ENCODE measurements at regions not wholly inside any gene's neighbourhood (a gene's known extent, or its start where the extent isn't known, plus 50 kb on each side); places are given as distances from the start of the nearest gene placed in this dataset.

DNA sequence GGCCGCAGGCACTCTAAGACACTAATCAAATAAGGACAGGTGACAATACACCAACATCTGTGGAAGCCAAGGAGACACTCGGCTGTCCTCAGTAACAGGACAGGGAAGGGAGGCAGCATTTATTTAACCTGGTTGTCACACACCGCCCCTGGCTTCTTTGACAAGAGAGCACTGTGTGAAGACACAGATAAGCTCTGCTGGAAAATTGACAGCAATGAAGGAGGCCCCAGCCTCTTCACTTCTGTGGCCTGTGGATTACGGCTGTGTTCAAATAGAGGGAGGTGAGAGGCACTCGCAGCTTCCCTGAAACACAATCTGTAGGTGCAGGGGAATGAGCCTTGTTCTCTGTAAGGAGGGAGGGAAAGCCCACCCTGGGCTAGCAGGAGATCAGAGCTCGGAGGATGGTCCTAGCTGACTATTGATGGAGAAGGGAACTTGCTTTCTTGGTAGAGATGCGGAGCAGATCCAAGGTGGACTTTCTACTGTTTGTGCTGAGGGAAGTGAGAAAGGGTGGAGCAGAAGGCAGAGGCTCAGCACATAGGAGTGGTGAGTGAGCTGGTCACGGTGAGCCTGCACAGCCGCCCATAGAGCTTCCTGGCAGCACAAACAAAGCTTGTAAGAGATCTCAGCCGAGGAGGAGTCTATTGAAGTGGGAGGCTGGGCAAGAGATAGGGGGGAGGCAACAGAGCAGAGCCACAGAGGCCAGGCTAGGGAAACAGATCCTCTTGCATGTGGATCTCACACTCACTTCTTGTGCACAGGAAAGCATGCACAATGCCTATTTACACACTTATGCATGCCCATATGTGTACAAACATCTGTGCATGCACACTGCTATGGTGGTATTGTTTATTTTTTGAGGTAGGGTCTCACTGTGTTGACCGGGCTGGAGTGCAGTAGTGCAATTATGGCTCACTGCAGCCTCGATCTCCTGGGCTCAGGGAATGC is 114.6 kb upstream of the THY1 start:
- Histone ChIP-seq H3K4me3 (no peak overlapping the region), H3K36me3 (no peaks in the 10 kb centered on the region), H3K27ac (no peak overlapping the region), H3K9ac (no peak overlapping the region), H3K9me3 (replicated peaks in 1 of 11) (peaks cover 0 to 7% (median 0%) of the 10 kb centered on the region in 11 experiments; a peak in 3 of 22 replicates), H3K4me2 (no peak overlapping the region; a peak in 1 of 22 replicates), H3K27me3 (no peaks in the 10 kb centered on the region), H4K20me1 (no peaks in the 10 kb centered on the region), H3K4me1 (peaks cover 0 to 15% (median 0%) of the 10 kb centered on the region in 10 experiments; a peak in 5 of 20 replicates)
- no peak for TF ChIP-seq Cebpa-rat (IDR thresholded peaks at IDR 0.05)

DNA sequence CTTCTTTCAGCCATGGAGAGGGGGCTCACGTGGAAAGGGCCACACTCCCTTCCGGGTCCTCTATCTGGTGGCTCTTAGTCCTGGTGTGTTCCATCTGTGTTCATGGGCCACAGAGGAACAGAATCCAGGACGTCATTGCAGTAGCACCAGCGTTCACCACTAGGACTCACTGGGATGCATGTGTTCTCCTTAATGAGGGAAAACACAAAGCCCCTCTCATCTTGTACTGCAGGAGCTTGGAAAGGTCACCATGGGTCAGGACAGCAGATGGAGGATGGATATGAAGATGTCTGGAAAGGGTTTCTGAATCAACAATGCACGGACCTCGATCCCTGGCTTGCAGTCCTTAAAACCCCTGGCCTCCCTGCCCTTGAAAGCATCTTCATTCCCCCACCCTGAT is 113.8 kb upstream of the THY1 start:
- no peak overlapping the region for H3K27ac ChIP-seq
- H3K4me3 ChIP-seq = no peak overlapping the region
- no peak overlapping the region for H3K4me2 ChIP-seq
- TF ChIP-seq Cebpa-rat (IDR thresholded peaks at IDR 0.05) = no peak
- no peak overlapping the region for H3K9ac ChIP-seq
- H3K36me3 ChIP-seq = no peaks in the 10 kb centered on the region
- H3K9me3 ChIP-seq (replicated peaks in 1 of 11) = peaks cover 0 to 7% (median 0%) of the 10 kb centered on the region in 11 experiments; a peak in 3 of 22 replicates
- no peaks in the 10 kb centered on the region for H4K20me1 ChIP-seq
- H3K4me1 ChIP-seq = peaks cover 0 to 15% (median 0%) of the 10 kb centered on the region in 10 experiments; a peak in 5 of 20 replicates
- no peaks in the 10 kb centered on the region for H3K27me3 ChIP-seq

DNA sequence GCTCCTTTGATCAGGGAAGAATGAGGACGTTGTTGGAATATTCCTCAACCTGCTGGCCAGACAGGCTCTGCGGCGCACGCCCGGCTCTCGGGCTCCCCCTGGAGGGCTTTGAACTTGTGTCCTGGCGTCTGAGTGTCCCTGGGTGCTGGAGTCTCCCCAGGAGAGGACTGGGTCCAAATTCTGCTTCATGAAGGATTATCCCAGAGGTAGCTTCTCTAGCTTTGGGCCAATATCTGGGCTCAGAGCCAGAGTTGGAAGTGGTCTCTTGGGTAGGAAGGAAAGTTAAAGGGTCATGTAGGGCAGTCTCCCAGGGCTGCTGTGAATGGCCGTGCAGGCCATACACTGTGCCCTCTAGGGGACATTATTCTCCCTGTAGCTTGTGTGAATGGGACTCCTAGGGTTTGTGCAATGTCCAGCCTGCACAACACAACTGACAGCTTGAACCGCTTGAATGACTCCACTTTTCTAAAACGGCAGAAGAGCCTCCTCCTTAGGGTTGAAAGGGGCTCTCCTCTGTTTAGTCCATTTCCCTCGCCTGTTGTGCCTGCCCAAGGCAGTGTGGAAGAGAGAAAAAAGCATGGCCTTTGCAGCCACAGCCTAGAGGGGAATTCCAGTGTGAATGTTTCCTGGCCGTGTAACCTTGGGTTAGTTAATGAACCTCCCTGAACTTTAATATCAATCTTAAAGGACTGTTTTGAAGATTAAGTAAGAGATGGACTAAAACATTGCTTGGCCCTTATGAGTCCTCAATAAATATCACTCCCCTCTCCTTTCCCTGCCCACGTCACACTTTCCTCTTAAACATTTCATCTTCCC is 111.2 kb upstream of the THY1 start:
- no peak overlapping the region for H3K27ac ChIP-seq
- H3K9ac ChIP-seq = no peak overlapping the region
- H3K4me2 ChIP-seq = peak overlapping the region in 1 of 11 experiments; percentile 1; a peak in 1 of 22 replicates
- peaks cover 0 to 7% (median 0%) of the 10 kb centered on the region in 11 experiments; a peak in 3 of 22 replicates for H3K9me3 ChIP-seq (replicated peaks in 1 of 11)
- no peak for TF ChIP-seq Cebpa-rat (IDR thresholded peaks at IDR 0.05)
- peaks cover 0 to 16% (median 0%) of the 10 kb centered on the region in 10 experiments; a peak in 5 of 20 replicates for H3K4me1 ChIP-seq
- H3K27me3 ChIP-seq = no peaks in the 10 kb centered on the region
- H4K20me1 ChIP-seq = no peaks in the 10 kb centered on the region
- H3K36me3 ChIP-seq = no peaks in the 10 kb centered on the region
- no peak overlapping the region for H3K4me3 ChIP-seq

DNA sequence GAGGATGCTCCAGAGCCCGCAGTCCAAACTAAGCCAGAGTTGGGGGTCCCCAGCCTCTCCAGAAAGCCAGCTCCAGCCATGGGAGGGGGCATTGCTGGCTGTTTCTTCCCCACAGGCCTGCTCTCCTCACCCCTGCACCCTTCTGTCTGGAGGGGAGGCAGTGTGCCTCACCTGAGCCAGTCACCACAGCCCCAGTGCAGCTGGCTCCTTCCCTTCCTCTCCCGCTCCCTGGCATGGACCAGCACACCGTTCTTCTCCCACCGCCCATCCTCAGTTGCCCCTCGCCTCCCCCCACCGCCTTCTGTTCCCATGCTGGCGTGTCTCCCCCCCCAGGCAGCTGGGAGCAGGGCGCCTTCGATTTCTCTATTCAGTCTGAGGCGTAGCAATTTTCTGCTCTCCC is 110.5 kb upstream of the THY1 start:
- Histone ChIP-seq H3K4me2 (no peak overlapping the region), H3K9me3 (replicated peaks in 1 of 11) (peaks cover 0 to 7% (median 0%) of the 10 kb centered on the region in 11 experiments; a peak in 3 of 22 replicates), H3K27ac (no peak overlapping the region), H4K20me1 (no peaks in the 10 kb centered on the region), H3K4me1 (peaks cover 0 to 11% (median 0%) of the 10 kb centered on the region in 10 experiments; a peak in 4 of 20 replicates), H3K36me3 (no peaks in the 10 kb centered on the region), H3K27me3 (no peaks in the 10 kb centered on the region), H3K9ac (no peak overlapping the region), H3K4me3 (no peak overlapping the region)
- no peak for TF ChIP-seq Cebpa-rat (IDR thresholded peaks at IDR 0.05)

DNA sequence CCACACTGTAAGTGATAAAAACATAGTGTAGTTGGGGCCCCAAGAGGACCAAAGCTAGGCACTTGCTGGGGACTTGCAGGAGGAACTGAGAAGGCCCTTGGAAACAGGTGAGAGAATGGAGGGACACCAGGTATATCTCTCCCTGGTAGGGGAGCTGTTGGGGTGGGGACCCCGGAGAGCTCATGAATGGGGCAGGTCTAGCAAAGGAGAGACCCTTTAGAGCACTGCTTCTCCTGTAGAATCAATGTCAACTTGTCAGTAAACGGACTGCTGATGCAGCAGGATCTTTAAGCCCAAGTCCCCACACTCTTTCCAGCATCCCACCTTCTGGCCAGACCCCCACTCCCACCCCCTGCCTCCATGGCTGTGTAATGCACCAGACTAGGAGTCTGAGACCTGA is 109.6 kb upstream of the THY1 start:
- H4K20me1 ChIP-seq = no peaks in the 10 kb centered on the region
- H3K27me3 ChIP-seq = no peaks in the 10 kb centered on the region
- H3K9me3 ChIP-seq (replicated peaks in 1 of 11) = peaks cover 0 to 7% (median 0%) of the 10 kb centered on the region in 11 experiments; a peak in 3 of 22 replicates
- TF ChIP-seq Cebpa-rat (IDR thresholded peaks at IDR 0.05) = no peak
- no peak overlapping the region for H3K27ac ChIP-seq
- no peak overlapping the region for H3K4me3 ChIP-seq
- H3K36me3 ChIP-seq = no peaks in the 10 kb centered on the region
- H3K9ac ChIP-seq = no peak overlapping the region
- H3K4me2 ChIP-seq = no peak overlapping the region
- H3K4me1 ChIP-seq = peaks cover 0 to 11% (median 0%) of the 10 kb centered on the region in 10 experiments; a peak in 2 of 20 replicates

DNA sequence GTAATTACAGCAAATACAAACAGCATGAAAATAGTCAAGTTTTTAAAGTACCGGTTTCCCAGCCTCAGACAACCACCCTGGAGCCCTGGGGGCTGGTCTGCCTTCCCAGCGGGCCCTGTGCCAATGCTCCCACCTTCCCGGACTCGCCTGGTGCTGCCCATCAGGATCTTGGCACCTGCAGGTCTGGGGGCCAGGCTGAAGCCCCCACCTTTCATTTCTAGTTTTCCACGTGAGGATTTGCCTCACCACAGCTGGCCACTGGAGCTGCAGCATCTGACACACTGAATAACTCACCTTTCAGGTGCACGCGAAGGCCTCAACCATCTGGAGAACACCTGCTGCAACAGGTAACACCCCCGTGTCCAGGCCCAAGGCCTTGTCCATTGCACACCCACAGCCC is 108.7 kb upstream of the THY1 start:
- Histone ChIP-seq H3K36me3 (no peaks in the 10 kb centered on the region), H4K20me1 (no peaks in the 10 kb centered on the region), H3K4me2 (no peak overlapping the region), H3K9me3 (replicated peaks in 1 of 11) (peaks cover 0 to 7% (median 0%) of the 10 kb centered on the region in 11 experiments; a peak in 3 of 22 replicates), H3K27me3 (no peaks in the 10 kb centered on the region), H3K4me3 (no peak overlapping the region), H3K9ac (no peak overlapping the region), H3K27ac (no peak overlapping the region), H3K4me1 (peaks cover 0 to 11% (median 0%) of the 10 kb centered on the region in 10 experiments; a peak in 2 of 20 replicates)
- no peak for TF ChIP-seq Cebpa-rat (IDR thresholded peaks at IDR 0.05)

DNA sequence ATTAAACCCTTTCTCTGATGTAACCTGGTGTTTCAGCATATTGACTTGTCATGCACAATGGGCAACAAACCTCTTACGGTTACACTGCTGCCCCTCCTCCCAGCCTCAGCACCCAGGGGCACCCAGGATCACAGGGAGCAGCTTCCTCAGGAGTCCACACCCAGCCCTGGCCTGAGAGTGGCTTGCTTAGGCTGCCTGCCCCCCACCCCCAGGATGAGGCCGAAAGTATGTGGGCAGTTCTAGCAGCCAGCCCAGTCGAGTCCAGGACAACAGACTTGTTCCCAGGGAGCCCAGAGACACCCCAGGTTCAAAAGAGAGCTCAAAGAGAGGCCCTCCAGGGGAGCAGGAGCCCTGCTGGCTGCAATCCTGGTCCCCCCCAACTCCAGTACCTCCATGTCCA is 108.1 kb upstream of the THY1 start:
- H3K9me3 ChIP-seq (replicated peaks in 1 of 11) = peaks cover 0 to 4% (median 0%) of the 10 kb centered on the region in 11 experiments; a peak in 3 of 22 replicates
- TF ChIP-seq Cebpa-rat (IDR thresholded peaks at IDR 0.05) = no peak
- H3K27me3 ChIP-seq = no peaks in the 10 kb centered on the region
- no peak overlapping the region for H3K27ac ChIP-seq
- H4K20me1 ChIP-seq = no peaks in the 10 kb centered on the region
- H3K9ac ChIP-seq = no peak overlapping the region
- H3K4me2 ChIP-seq = peak overlapping the region in 1 of 11 experiments; percentile 10; a peak in 1 of 22 replicates
- H3K36me3 ChIP-seq = no peaks in the 10 kb centered on the region
- no peak overlapping the region for H3K4me3 ChIP-seq
- peaks cover 0 to 11% (median under 1%) of the 10 kb centered on the region in 10 experiments; a peak in 8 of 20 replicates for H3K4me1 ChIP-seq

DNA sequence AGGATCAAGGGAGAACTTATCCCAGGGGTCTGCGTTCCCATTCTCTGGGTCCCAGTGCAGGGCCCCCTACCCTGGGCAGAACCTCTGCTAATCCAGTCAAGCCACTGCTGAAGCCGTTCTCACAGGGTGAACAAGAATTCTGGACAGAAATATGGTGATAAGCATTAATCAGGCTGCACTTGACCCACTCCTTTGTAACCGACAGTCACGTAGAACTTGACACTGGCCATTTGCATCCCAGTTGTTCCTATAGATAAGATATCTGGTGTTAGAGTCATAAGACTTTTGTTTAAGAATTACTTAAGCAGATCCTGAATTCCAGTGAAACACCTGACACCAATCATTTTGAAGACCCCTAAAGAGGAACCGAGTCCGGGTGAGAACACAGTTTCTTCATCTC is 107.5 kb upstream of the THY1 start:
- Histone ChIP-seq H3K36me3 (no peaks in the 10 kb centered on the region), H3K4me2 (no peak overlapping the region), H3K27me3 (no peaks in the 10 kb centered on the region), H3K4me1 (peaks cover 0 to 16% (median 4%) of the 10 kb centered on the region in 10 experiments; a peak in 11 of 20 replicates), H3K27ac (no peak overlapping the region), H4K20me1 (no peaks in the 10 kb centered on the region), H3K4me3 (no peak overlapping the region), H3K9ac (no peak overlapping the region), H3K9me3 (replicated peaks in 1 of 11) (no peaks in the 10 kb centered on the region)
- no peak for TF ChIP-seq Cebpa-rat (IDR thresholded peaks at IDR 0.05)

DNA sequence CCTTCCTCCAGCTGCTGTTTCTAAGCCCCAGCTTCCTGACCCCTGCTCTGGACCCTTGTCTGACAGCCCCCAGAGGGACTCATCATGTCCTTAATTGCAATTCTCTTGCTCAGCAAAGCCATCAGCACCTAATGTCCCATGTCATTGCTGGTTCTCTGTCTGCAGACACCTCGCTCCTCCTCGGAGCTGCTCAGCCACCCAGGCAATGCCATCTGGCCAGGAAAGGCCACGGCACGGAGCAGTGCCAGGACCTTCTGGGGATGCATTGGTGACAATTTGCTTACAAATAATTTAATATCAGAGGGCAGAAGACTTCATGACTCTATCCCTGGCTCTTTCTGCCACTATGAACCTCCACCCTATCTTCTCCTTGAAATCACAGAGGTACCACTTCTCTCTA is 107.0 kb upstream of the THY1 start:
- Histone ChIP-seq H3K4me3 (no peak overlapping the region), H3K27me3 (no peaks in the 10 kb centered on the region), H3K36me3 (no peaks in the 10 kb centered on the region), H3K4me2 (no peak overlapping the region), H4K20me1 (no peaks in the 10 kb centered on the region), H3K9me3 (replicated peaks in 1 of 11) (no peaks in the 10 kb centered on the region), H3K27ac (no peak overlapping the region), H3K4me1 (peaks cover 0 to 22% (median 10%) of the 10 kb centered on the region in 10 experiments; a peak in 12 of 20 replicates), H3K9ac (no peak overlapping the region)
- no peak for TF ChIP-seq Cebpa-rat (IDR thresholded peaks at IDR 0.05)

Data from BLaER1 treated with 17β-estradiol and CSF1 and Interleukin-3, amounts not matched to agents 10 nM and 100 nM (cell line).